ENCODE measurements at regions not wholly inside any gene's neighbourhood (a gene's known extent, or its start where the extent isn't known, plus 50 kb on each side); places are given as distances from the start of the nearest gene placed in this dataset.

DNA sequence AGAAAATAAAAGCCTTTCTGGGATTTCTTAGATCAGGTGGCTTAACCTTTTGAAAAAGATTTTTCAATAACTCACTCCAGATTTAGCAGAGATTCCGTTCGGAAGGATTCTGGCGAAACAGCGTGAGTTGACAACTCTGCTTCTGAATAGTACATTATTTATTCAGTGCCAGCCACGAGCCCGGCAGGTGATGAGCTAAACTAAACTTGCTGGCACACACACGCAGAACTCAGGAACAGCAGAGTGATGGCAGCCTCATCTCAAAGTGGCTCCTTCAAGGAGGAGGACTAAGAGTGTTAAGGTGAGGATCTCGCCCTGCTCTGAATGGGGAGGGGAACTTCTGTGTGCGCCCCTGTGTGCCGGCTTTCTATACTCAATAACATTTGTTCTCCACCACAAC is 114.3 kb downstream of the FAM43A start:
- in situ Hi-C loops (cut with HindIII; ENCODE audit: low pct_ligation_motif_present, low sequenced_read_pairs): no loop called here
- no peaks in the 10 kb centered on the region for H3K36me3 ChIP-seq (replicated peaks)
- no peak for DNase-seq
- H3K4me3 ChIP-seq (ENCODE audit: low read depth, low read length): no peak overlapping the region
- peaks cover 8% of the 10 kb centered on the region for H3K27me3 ChIP-seq (replicated peaks)
- H3K27ac ChIP-seq: no peak overlapping the region
- TF ChIP-seq, protein P1, sequence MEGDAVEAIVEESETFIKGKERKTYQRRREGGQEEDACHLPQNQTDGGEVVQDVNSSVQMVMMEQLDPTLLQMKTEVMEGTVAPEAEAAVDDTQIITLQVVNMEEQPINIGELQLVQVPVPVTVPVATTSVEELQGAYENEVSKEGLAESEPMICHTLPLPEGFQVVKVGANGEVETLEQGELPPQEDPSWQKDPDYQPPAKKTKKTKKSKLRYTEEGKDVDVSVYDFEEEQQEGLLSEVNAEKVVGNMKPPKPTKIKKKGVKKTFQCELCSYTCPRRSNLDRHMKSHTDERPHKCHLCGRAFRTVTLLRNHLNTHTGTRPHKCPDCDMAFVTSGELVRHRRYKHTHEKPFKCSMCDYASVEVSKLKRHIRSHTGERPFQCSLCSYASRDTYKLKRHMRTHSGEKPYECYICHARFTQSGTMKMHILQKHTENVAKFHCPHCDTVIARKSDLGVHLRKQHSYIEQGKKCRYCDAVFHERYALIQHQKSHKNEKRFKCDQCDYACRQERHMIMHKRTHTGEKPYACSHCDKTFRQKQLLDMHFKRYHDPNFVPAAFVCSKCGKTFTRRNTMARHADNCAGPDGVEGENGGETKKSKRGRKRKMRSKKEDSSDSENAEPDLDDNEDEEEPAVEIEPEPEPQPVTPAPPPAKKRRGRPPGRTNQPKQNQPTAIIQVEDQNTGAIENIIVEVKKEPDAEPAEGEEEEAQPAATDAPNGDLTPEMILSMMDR (IDR thresholded peaks at IDR 0.05; ENCODE audit: low read depth, low read length, missing control alignments): no peak

DNA sequence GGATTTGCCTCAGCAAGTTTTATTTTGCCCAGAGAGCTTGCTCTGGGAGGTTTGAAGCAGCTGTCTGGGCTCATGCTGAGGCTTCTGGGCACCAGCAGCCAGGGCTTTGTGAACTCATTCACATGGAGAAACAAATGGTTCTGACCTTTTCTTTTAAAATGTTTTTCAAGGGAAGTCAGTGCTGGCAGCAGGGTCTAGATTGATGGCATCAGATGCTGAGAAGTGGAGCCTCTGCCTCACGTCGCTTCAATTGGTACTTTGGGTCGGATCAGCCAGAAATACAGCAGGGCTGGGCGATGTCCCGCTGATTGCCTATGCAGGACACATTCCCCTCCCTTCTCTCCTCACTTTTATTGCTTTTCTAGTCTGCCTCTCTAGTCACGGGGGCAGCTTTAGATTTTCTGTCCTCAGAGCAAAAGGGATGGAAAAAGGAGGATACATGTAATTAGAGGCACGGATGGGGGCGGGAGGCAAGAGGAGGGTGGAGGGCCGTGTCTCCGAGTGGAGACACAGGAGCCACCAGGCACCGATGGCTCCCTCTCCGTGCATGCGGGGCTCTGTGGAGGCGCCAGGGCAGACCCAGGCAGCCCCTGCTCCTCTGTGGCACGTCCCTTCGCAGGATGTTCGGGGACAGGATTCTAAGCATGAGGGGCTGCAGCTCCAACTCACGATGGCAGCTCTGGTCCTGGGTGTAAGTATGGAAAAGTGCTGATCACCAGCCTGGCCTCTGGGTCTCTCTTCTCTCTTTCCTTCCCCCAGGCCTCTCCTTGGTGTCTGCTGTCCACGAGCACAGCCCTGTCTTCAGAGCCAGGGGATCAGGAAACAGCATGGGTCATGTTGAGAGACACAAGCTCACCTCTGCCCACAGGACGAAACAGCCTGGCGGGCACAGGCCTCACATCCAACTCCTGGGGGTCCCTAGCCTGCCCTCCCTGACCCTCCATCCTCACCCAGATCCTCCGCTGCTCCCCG is 116.1 kb downstream of the FAM43A start:
- no peak for DNase-seq
- TF ChIP-seq, protein P1 (IDR thresholded peaks at IDR 0.05; ENCODE audit: low read depth, low read length, missing control alignments): no peak
- peaks cover 8% of the 10 kb centered on the region for H3K27me3 ChIP-seq (replicated peaks)
- H3K27ac ChIP-seq: no peak overlapping the region
- no peak overlapping the region for H3K4me3 ChIP-seq (ENCODE audit: low read depth, low read length)
- H3K36me3 ChIP-seq (replicated peaks): no peaks in the 10 kb centered on the region
- in situ Hi-C loops (cut with HindIII; ENCODE audit: low pct_ligation_motif_present, low sequenced_read_pairs): no loop called here

DNA sequence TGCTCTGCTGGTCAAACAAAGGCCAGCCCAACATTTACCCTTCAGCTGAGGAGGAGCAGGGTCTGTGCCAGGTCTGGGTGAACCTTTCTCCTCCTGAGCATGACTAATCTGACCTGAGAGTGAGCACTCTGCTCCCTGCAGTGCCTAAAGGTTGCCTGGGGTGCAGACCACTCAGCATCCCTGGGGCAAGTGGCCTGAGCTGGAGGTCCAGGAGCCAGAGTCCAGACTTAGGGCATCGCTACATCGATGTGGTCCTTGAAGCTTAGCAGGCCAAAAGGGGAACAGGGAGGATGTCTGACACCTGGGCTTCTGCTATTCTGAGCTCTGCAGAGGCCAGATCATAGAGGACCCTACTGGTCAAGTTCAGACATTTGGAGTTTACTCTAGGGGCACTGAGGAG is 119.1 kb downstream of the FAM43A start:
- no peaks in the 10 kb centered on the region for H3K36me3 ChIP-seq (replicated peaks)
- DNase-seq: no peak
- H3K27ac ChIP-seq: no peak overlapping the region
- TF ChIP-seq, protein P1 (IDR thresholded peaks at IDR 0.05; ENCODE audit: low read depth, low read length, missing control alignments): no peak
- no peak overlapping the region for H3K4me3 ChIP-seq (ENCODE audit: low read depth, low read length)
- in situ Hi-C loops (cut with HindIII; ENCODE audit: low pct_ligation_motif_present, low sequenced_read_pairs): no loop called here
- H3K27me3 ChIP-seq (replicated peaks): peaks cover 8% of the 10 kb centered on the region

DNA sequence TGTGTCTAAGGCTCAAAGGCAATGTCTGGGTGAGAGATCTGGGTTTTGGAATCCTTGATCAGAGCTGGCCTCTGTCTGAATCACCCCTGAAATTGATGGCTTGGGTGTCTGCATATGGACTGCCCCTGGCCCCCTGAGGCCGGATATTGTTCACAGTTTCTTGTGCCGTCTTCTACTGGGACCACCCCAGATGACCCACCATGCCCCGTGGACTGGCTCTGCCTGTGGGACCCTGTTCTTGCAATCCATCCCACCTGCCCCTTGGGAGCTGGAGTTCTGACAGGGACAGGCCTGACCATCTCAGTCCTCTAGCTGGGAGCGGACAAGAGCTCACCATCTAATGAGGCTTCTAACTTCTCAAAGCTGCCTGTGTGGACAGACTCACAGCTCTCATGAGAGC is 119.9 kb downstream of the FAM43A start:
- H3K4me3 ChIP-seq (ENCODE audit: low read depth, low read length): no peak overlapping the region
- H3K27me3 ChIP-seq (replicated peaks): peaks cover 8% of the 10 kb centered on the region
- in situ Hi-C loops (cut with HindIII; ENCODE audit: low pct_ligation_motif_present, low sequenced_read_pairs): no loop called here
- no peak overlapping the region for H3K27ac ChIP-seq
- TF ChIP-seq, protein P1 (IDR thresholded peaks at IDR 0.05; ENCODE audit: low read depth, low read length, missing control alignments): no peak
- no peak for DNase-seq
- no peaks in the 10 kb centered on the region for H3K36me3 ChIP-seq (replicated peaks)

DNA sequence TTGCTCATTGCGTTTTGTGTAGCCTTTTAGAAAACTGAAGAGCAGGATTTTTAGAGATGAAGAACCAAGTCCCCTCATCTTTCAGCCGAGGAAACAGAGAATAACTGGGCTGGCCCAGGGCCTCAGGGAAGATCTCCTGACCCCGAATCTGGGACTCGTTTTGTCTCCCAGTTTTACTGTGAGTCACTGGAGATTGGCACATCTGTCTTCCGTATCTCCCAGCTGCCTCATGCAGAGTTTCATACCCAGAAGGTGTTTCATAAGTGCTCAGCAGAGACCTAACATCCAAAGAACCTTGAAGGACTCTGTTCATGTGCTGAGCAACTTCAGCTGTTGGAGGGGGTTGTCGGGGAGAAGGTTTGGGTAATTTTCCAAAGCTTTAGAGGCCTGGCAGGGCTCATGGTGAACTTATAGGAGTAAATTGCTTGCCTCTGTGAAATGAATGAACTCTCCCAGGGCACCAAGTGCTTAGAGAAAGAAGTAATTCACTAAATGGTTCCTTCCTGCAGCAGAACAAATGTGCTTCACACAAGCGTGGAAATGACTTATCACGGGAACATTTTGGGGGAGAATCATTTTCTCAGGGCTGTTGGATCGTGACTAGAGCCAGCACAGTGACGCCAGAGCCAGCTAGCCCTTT is 121.4 kb downstream of the FAM43A start:
- Histone ChIP-seq H3K4me3 (ENCODE audit: low read depth, low read length) (no peak overlapping the region), H3K27ac (no peak overlapping the region), H3K27me3 (replicated peaks) (peaks cover 3% of the 10 kb centered on the region), H3K36me3 (replicated peaks) (no peaks in the 10 kb centered on the region)
- peak; percentile 34 for DNase-seq
- TF ChIP-seq, protein P1 (IDR thresholded peaks at IDR 0.05; ENCODE audit: low read depth, low read length, missing control alignments): no peak
- in situ Hi-C loops (cut with HindIII; ENCODE audit: low pct_ligation_motif_present, low sequenced_read_pairs): no loop called here
